CD14-positive monocyte (primary cell): ENCODE measurements at regions not wholly inside any gene's neighbourhood (a gene's known extent, or its start where the extent isn't known, plus 50 kb on each side); places are given as distances from the start of the nearest gene placed in this dataset.

Experiments
- DNase-seq, 3 donors: peaks; one replicate each; pipeline ENCODE4 v3.0.0-alpha.2; 2011 to 2022
- H2AFZ ChIP-seq: 2 replicates; pipeline ENCODE4 v1.6.0; 2012; ENCODE audit warnings: mild to moderate bottlenecking, low read depth, low read length, inconsistent platforms; ENCODE audit not compliant: insufficient read depth, poor library complexity, severe bottlenecking
- H3K27ac ChIP-seq, 2 donors: 1 replicate in 1 of 2; 2 replicates in 1 of 2; pipeline ENCODE4 v1.5.1; 2012 to 2013; ENCODE audit warnings: low read length in 2 of 2, control low read depth in 1 of 2, inconsistent platforms in 1 of 2, low read depth in 1 of 2, mild to moderate bottlenecking in 1 of 2
- H3K27me3 ChIP-seq, 2 donors: one replicate each; pipeline versions ENCODE4 v1.6.0 to v1.6.1; 2011 to 2013; ENCODE audit warnings: low read length in 2 of 2; ENCODE audit not compliant: control insufficient read depth in 2 of 2, insufficient read depth in 2 of 2
- H3K36me3 ChIP-seq, 2 donors: replicated peaks in 1 of 2; 1 replicate in 1 of 2; 2 replicates in 1 of 2; pipeline versions ENCODE4 v1.5.1 to v1.6.1; 2012 to 2013; ENCODE audit warnings: low read length in 2 of 2, control low read depth in 1 of 2, inconsistent platforms in 1 of 2, mild to moderate bottlenecking in 1 of 2; ENCODE audit not compliant: insufficient read depth in 2 of 2, control insufficient read depth in 1 of 2
- H3K4me1 ChIP-seq, 2 donors: 1 replicate in 1 of 2; 2 replicates in 1 of 2; pipeline versions ENCODE4 v1.5.1 to v1.6.1; 2012 to 2013; ENCODE audit warnings: low read length in 2 of 2, control low read depth in 1 of 2, inconsistent platforms in 1 of 2, mild to moderate bottlenecking in 1 of 2, moderate library complexity in 1 of 2; ENCODE audit not compliant: insufficient read depth in 2 of 2, control insufficient read depth in 1 of 2
- H3K4me2 ChIP-seq: replicated peaks from 2 replicates; pipeline ENCODE3; 2012; ENCODE audit warnings: low read length, moderate library complexity, mild to moderate bottlenecking; ENCODE audit not compliant: poor library complexity, severe bottlenecking; ENCODE audit errors: extremely low read depth
- H3K4me3 ChIP-seq, 3 experiments: fragments of 200-600 bp in 1 of 3; sonication (generic) in 1 of 3; replicated peaks in 1 of 3; 1 replicate in 2 of 3; 2 replicates in 1 of 3; pipeline ENCODE4 v1.5.1; 2011 to 2013; ENCODE audit warnings: low read length in 3 of 3, mild to moderate bottlenecking in 3 of 3, control low read depth in 2 of 3, low read depth in 2 of 3, inconsistent platforms in 1 of 3, moderate library complexity in 1 of 3
- H3K79me2 ChIP-seq: 2 replicates; pipeline ENCODE4 v1.6.0; 2012; ENCODE audit warnings: mild to moderate bottlenecking, control low read depth, inconsistent platforms, low read length, moderate library complexity; ENCODE audit not compliant: insufficient read depth
- H3K9ac ChIP-seq: 2 replicates; pipeline ENCODE4 v1.6.0; 2017; ENCODE audit warnings: low read length, mild to moderate bottlenecking; ENCODE audit not compliant: insufficient read depth, poor library complexity, severe bottlenecking
- H3K9me3 ChIP-seq, 2 donors: replicated peaks in 1 of 2; 1 replicate in 1 of 2; 2 replicates in 1 of 2; pipeline versions ENCODE4 v1.5.1 to v1.6.1; 2012 to 2013; ENCODE audit warnings: low read length in 2 of 2, control low read depth in 1 of 2; ENCODE audit not compliant: control insufficient read depth in 1 of 2, insufficient read depth in 1 of 2
- H4K20me1 ChIP-seq: 2 replicates; pipeline ENCODE4 v1.6.0; 2012; ENCODE audit warnings: mild to moderate bottlenecking, low read length, control low read depth, moderate library complexity; ENCODE audit not compliant: insufficient read depth
- H3K27ac Mint-ChIP-seq, 7 donors: one replicate each; pipeline ENCODE4 v1.8.0; 2020; ENCODE audit warnings: mild to moderate bottlenecking in 7 of 7, mixed read lengths in 7 of 7, moderate library complexity in 6 of 7, inconsistent platforms in 2 of 7
- H3K27me3 Mint-ChIP-seq, 3 donors: one replicate each; pipeline ENCODE4 v1.8.0; 2021 to 2022; ENCODE audit warnings: low read depth in 3 of 3, mild to moderate bottlenecking in 3 of 3, mixed read lengths in 3 of 3, moderate library complexity in 3 of 3, inconsistent platforms in 1 of 3
- H3K36me3 Mint-ChIP-seq, 2 donors: one replicate each; pipeline ENCODE4 v1.8.0; 2020; ENCODE audit warnings: mixed read lengths in 2 of 2, inconsistent platforms in 1 of 2, mild to moderate bottlenecking in 1 of 2
- H3K4me1 Mint-ChIP-seq: one replicate; pipeline ENCODE4 v1.8.0; 2020; ENCODE audit warnings: mild to moderate bottlenecking, mixed read lengths
- H3K4me3 Mint-ChIP-seq, 2 donors: one replicate each; pipeline ENCODE4 v1.8.0; 2020; ENCODE audit warnings: mild to moderate bottlenecking in 2 of 2, mixed read lengths in 2 of 2, moderate library complexity in 1 of 2
- H3K9me3 Mint-ChIP-seq, 7 donors: one replicate each; pipeline ENCODE4 v1.8.0; 2020 to 2022; ENCODE audit warnings: mixed read lengths in 7 of 7, mild to moderate bottlenecking in 6 of 7, moderate library complexity in 6 of 7, inconsistent platforms in 2 of 7
- CTCF ChIP-seq: fragments of 200-600 bp; IDR thresholded peaks from one replicate; pipeline ENCODE4 v1.8.0; 2022; ENCODE audit warnings: antibody characterized with exemption, mild to moderate bottlenecking
- WGBS: methylation state at CpG from one replicate; pipeline ENCODE4 v1.1.5; 2013; ENCODE audit warnings: missing lambda C conversion rate; ENCODE audit not compliant: insufficient coverage; 5-methylcytosine and 5-hydroxymethylcytosine counted together
- intact Hi-C, 2 donors: fragments of 100-400 bp; cut with micrococcal nuclease; formaldehyde crosslinking; loops; one replicate each; pipeline versions ENCODE4 v1.15.0 to v1.15.1; 2023

GRCh38 chr15:62495670-62496614 lies 330.9 kb upstream of the C2CD4B start:
- Histone ChIP-seq H3K36me3 (no peaks in the 10 kb centered on the region), H3K27me3 (no peaks in the 10 kb centered on the region), H3K4me1 (no peaks in the 10 kb centered on the region), H2AFZ (no peak overlapping the region), H3K79me2 (no peaks in the 10 kb centered on the region), H3K4me3 (no peak overlapping the region), H3K9ac (no peak overlapping the region), H3K4me2 (no peak overlapping the region), H3K9me3 (no peaks in the 10 kb centered on the region), H4K20me1 (no peaks in the 10 kb centered on the region), H3K27ac (no peak overlapping the region)
- intact Hi-C loops = no loop called here
- Mint-ChIP-seq H3K27ac (no peak overlapping the region), H3K4me1 (no peaks in the 10 kb centered on the region), H3K4me3 (no peak overlapping the region), H3K27me3 (peaks cover 0 to 4% (median 1%) of the 10 kb centered on the region in 3 donors), H3K9me3 (peaks cover 0 to 2% (median 0%) of the 10 kb centered on the region in 7 donors), H3K36me3 (no peaks in the 10 kb centered on the region)
- TF ChIP-seq CTCF = no peak
- no peak for DNase-seq
- 98% methylated on average over 4 of the region's 9 CpGs for WGBS

GRCh38 chr15:62497356-62497755 lies 332.3 kb upstream of the C2CD4B start:
- H3K4me3 Mint-ChIP-seq = no peak overlapping the region
- Histone ChIP-seq H3K4me3 (no peak overlapping the region), H3K4me1 (no peaks in the 10 kb centered on the region), H3K9ac (no peak overlapping the region), H3K9me3 (no peaks in the 10 kb centered on the region), H4K20me1 (no peaks in the 10 kb centered on the region), H3K27ac (no peak overlapping the region), H3K4me2 (no peak overlapping the region), H3K79me2 (no peaks in the 10 kb centered on the region), H2AFZ (no peak overlapping the region), H3K27me3 (no peaks in the 10 kb centered on the region), H3K36me3 (no peaks in the 10 kb centered on the region)
- no peak overlapping the region for H3K27ac Mint-ChIP-seq
- intact Hi-C loops = no loop called here
- no peaks in the 10 kb centered on the region for H3K4me1 Mint-ChIP-seq
- DNase-seq = no peak
- TF ChIP-seq CTCF = no peak
- H3K9me3 Mint-ChIP-seq = peaks cover 0 to 2% (median 0%) of the 10 kb centered on the region in 7 donors
- H3K27me3 Mint-ChIP-seq = peaks cover 0 to 6% (median 1%) of the 10 kb centered on the region in 3 donors
- WGBS = 67% methylated on average over 1 of the region's 2 CpGs
- no peaks in the 10 kb centered on the region for H3K36me3 Mint-ChIP-seq
